ENCODE measurements at regions not wholly inside any gene's neighbourhood (a gene's known extent, or its start where the extent isn't known, plus 50 kb on each side); places are given as distances from the start of the nearest gene placed in this dataset.
A peak's percentile ranks its signal among the peaks of the same experiment; 100 is the strongest.
"Not testable (repeated sequence)": the region's sequence is repeated elsewhere in the genome, so short reads cannot be mapped to it uniquely, and the experiment has no call there.

GRCh38 chr5:87605663-87606062, 192.9 kb upstream of the CCNH start:
- DNase-seq: no peak
- intact Hi-C loops (cut with DNase I): no loop called here

- intact Hi-C loops (cut with DNase I): no loop called here
- DNase-seq: no peak
Measured at GRCh38 chr5:87599778-87600177, 187.0 kb upstream of the CCNH start.

GRCh38 chr5:87598460-87598859, 185.7 kb upstream of the CCNH start:
- DNase-seq: no peak
- intact Hi-C loops (cut with DNase I): no loop called here

DNA sequence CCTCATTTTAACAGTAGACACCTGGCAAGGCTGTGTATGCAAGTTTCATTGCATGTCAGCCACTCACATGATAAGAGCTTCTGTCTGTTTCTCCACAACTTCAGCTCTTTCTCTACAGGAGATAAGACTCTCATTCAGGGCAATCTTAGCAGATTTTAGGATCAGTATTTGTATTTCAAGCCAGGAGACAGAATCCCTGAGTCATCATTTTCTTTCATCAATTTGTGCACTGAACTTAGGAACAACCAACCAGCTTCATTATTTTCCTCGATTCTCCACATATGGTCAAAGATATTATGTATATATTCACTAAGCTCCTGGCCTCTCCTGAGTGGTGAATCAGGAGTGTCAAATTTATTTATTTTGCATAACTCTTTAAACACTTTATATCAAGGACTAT, 181.8 kb upstream of the CCNH start:
- DNase-seq: no peak
- intact Hi-C loops (cut with DNase I): no loop called here

DNA sequence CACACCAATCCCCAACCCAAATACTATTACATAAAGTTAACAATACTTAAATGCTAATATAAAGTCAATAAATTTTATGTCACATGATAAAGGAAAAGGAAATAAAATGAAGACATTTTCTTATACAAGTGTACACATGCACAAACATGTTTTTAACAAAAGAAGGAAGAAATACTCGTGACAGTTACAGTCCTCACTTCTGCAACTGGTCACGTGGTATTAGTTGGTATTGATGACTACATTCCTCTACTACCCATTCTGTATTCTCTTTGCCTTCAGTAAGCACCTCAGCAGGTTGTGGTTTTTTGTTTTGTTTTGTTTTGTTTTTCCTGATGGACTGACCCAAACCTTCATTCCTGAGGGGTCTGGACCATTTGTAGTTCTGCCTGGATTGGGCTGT, 176.9 kb upstream of the CCNH start:
- no peak for DNase-seq
- intact Hi-C loops (cut with DNase I): no loop called here

DNA sequence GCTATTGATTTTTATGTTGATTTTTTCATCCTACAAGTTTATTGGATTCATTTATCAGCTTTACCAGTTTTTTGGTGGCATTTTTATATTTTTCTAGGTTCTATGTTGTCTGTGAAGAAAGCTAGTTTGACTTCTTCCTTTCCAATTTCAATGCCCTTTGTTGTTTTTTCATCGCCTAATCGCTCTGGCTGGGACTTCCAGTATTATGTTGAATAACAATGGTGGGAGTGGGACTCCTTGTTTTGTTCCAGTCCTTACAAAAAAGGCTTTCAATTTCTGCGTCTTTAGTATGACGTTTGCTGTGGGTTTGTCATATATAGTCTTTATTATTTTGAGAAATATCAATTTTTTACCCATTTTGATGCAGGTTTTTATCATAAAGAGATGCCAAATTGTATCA, 175.6 kb upstream of the CCNH start:
- DNase-seq: peak in 16 of 42 donors; percentile 15 to 76 (median 43)
- intact Hi-C loops (cut with DNase I): no loop called here

GRCh38 chr5:87583704-87584103, 171.0 kb upstream of the CCNH start:
- intact Hi-C loops (cut with DNase I); DNase-seq: not testable (repeated sequence)

- no peak for DNase-seq
- intact Hi-C loops (cut with DNase I): no loop called here
Measured at GRCh38 chr5:87582149-87582548, 169.4 kb upstream of the CCNH start.

DNA sequence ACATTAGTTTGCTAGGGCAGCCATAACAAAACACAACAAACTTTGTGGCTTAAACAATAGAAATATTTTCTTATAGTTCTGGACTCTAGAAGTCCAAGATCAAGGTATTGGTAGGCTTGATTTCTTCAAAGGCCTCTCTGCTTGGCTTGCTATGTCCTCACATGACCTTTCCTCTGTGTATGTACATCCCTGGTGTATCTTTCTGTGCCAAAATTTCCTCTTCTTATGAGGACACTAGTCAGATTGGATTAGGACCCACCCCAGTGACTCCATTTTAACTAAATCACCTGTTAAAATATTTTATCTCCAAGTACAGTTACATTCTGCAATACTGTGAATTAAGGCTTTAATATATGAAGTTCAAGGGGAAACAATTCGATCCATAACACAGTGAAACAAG, 168.9 kb upstream of the CCNH start:
- intact Hi-C loops (cut with DNase I): no loop called here
- DNase-seq: no peak

- no peak for DNase-seq
- intact Hi-C loops (cut with DNase I): no loop called here
Measured at GRCh38 chr5:87579678-87580077, 166.9 kb upstream of the CCNH start.

DNA sequence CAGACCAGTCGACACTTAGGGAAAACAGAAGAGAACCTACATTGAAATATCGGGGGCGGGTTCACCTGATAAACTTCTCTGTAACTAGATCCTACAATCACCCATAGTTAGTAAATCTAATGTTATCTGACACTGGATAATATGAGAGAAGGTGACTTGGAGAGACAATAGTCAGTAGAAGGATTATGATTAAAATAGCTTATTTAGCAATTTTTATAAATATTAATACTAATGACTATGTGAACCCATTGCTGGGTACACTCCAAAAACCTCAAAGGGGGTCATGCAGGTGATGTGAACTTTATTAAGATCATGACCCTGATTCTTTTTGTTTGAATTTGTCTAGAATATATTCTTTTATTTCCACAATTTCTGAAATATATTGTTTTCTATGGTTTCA, 164.1 kb upstream of the CCNH start:
- DNase-seq: no peak
- intact Hi-C loops (cut with DNase I): no loop called here

DNA sequence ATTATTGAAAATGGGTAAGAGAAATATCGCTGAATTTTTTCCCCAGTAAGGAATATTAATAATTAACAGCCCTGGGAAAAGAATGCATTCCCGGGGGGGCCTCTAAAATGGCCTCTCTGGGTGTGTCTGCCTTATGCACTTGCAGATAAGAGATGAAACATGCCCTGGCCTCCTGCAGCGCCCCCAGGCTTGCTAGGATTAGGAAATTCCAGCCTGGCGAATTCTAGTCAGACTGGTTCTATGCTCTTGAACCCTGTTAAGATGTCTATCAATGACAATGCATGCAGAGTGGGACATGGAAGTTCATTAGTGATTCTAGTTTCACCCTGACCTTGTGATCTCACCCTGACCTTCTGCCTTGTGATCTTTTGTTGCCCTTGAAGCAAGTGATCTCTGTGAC, 163.6 kb upstream of the CCNH start:
- DNase-seq; intact Hi-C loops (cut with DNase I): not testable (repeated sequence)

DNA sequence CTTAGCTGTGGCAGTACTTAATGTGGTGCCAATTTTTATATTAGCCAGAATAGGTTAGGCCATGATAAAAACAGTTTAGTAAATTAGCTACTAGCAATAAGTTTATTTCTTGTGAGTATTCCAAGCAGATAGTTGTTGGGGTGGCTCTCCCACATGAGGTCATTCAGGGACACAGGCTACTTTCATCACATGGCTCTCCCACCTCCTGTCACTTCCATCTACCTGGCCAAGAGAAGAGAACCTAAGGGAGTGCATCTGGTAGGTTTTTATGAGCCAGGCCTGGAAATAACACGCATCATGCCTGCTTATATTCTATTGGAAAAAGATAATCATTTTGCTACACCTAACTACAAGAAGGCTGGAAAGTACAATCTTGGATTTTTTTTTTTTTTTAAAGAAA, 161.4 kb upstream of the CCNH start:
- DNase-seq: no peak

GRCh38 chr5:87572611-87573010, 159.9 kb upstream of the CCNH start:
- no peak for DNase-seq
- intact Hi-C loops (cut with DNase I): no loop called here

More for the DNA sequence above, 161.4 kb upstream of the CCNH start:
- intact Hi-C loops (cut with DNase I): no loop called here

DNA sequence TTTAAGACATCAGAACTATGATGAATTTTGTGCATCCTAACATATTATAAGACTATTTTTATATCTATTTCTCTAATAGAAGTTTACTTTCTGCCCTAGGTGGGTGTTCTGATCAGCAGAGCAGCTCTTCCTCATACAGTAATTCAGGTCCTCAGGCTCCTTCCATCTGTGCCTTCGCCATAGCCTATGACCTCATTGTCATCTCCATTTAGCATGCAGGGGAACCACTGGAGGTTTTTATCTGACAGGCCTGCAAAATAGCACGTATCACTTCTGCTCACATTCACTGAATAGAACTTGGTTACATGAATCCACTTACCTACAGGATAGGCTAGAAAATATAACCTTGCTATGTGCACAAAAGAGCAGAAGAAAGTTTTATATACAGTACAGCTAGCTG, 159.4 kb upstream of the CCNH start:
- no peak for DNase-seq
- intact Hi-C loops (cut with DNase I): no loop called here

- intact Hi-C loops (cut with DNase I): no loop called here
- no peak for DNase-seq
Measured at GRCh38 chr5:87570366-87570765, 157.6 kb upstream of the CCNH start.

DNA sequence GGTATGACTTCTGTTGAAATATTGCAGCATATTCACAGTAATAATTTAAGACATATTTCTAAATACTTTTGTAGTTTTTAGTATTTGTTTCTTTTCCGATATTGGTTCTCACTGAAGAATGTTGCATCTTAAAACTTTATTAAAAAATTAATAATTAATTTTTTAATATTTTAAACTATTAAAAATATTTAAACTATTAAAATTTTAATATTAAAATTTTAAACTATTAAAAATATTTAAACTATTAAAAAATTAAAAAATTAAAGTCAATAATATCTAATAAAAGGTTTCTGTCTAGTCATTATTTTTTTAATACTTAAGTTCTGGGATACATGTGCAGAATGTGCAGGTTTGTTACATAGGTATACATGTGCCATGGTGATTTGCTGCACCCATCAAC, 149.3 kb upstream of the CCNH start:
- no peak for DNase-seq

GRCh38 chr5:87560528-87560927, 147.8 kb upstream of the CCNH start:
- intact Hi-C loops (cut with DNase I): no loop called here
- no peak for DNase-seq

More for the DNA sequence above, 149.3 kb upstream of the CCNH start:
- intact Hi-C loops (cut with DNase I): no loop called here

GRCh38 chr5:87551911-87552310, 139.2 kb upstream of the CCNH start:
- DNase-seq: no peak
- intact Hi-C loops (cut with DNase I): no loop called here

GRCh38 chr5:87541676-87542075, 128.9 kb upstream of the CCNH start:
- DNase-seq: peak in 1 of 42 donors; percentile 6
- intact Hi-C loops (cut with DNase I): loop anchor here (10.0 kb wide), 1 partner anchor 203 kb away; no protein-coding TSS in a partner anchor

- intact Hi-C loops (cut with DNase I): loop anchor here (10.0 kb wide), 1 partner anchor 204 kb away; no protein-coding TSS in a partner anchor
Measured at GRCh38 chr5:87541033-87541432, 128.3 kb upstream of the CCNH start.

GRCh38 chr5:87539839-87540238, 127.1 kb upstream of the CCNH start:
- DNase-seq: no peak
- intact Hi-C loops (cut with DNase I): loop anchor here (10.0 kb wide), 1 partner anchor 205 kb away; no protein-coding TSS in a partner anchor

More at GRCh38 chr5:87541033-87541432, 128.3 kb upstream of the CCNH start:
- peak; percentile 43 to 97 (median 86) for DNase-seq

Data from head of caudate nucleus (tissue), 42 donors.